ENCODE measurements at regions not wholly inside any gene's neighbourhood (a gene's known extent, or its start where the extent isn't known, plus 50 kb on each side); places are given as distances from the start of the nearest gene placed in this dataset.

DNA sequence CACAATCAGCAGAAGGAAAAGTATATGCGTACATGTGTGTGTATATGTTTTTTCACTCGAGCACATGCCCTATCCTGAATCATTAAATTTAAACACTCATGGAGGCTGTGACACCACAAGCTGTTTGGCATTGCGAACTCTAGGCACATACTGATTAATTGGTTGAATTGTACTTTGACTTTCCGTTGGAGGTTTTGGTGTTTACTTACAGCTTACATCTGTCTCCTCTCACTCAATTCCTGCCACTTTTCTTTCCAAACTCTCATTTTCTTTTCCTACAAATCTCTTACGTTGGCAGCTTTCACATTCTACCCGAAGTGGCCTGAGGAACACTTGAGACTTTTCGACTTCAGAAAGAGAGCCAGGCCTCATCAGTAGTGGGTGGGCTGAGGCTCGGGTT is 434.1 kb upstream of the SEMA6D start:
- no peak for TF ChIP-seq CTCF (IDR thresholded peaks at IDR 0.05)
- no peak for TF ChIP-seq POLR2A (IDR thresholded peaks at IDR 0.05)

Measured in esophagus squamous epithelium (tissue), 4 donors.